SIG-M5 (cell line): ENCODE measurements at regions not wholly inside any gene's neighbourhood (a gene's known extent, or its start where the extent isn't known, plus 50 kb on each side); places are given as distances from the start of the nearest gene placed in this dataset.

Source experiments
- DNase-seq: peaks from one replicate; lab custom pipeline; 2025; lab: John Stamatoyannopoulos, UW

DNA sequence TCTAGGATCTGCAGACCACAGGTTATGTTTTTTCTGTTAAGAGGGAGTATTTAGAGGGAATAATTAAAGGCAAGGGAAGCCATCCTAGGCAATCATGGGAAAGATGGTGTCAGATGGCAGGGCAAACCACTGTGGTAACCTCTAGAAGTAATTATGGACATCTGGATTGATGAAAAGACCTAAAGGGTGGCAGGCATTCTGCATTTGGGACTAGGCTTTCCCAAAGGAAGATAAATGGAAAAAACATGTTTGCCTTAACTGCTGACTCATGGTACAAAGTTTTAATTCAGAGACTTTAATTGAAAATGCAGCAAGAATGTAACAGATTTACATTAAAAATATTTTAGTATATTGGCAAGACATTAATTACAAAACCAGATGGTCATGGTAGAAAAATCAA lies 88.1 kb downstream of the TMEM30B start:
- DNase-seq: no peak

DNA sequence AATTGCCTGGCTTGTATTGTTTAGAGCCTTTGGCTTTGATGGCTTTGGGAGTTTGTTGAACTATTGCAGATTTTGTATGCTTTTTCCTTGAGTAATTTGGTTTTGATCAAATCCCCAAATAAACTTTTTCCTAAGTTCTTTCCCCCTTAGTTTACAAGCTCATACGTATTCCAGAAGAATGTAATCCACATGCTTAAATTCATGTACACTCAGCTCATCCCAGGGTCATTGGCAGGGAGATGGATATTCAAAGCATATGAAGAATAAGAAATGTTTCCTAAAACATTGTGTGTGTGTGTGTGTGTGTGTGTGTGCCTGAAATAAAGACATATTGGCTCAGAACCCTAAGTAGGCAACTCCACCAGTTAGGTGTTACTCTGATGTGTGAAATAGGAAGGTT lies 89.4 kb downstream of the TMEM30B start:
- no peak for DNase-seq

DNA sequence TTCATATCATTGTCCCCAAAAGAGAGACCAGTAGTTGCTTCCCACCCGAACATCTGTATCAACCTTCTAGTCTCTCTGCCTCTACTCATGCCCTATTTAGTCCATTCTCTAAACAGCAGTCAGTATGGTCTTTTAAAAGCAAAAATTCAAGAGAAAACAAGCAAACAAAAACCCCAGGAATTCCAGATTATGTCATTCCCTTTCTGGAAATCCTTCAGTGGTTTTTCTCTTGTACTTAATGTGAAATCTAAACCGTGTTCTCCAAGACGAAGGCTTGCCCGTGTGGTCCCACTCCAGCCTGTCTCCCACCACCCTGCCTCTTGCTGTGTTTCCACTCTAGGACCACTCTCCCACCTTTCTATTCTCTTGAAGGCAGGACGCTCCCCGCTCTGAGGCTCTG lies 90.8 kb downstream of the TMEM30B start:
- no peak for DNase-seq

DNA sequence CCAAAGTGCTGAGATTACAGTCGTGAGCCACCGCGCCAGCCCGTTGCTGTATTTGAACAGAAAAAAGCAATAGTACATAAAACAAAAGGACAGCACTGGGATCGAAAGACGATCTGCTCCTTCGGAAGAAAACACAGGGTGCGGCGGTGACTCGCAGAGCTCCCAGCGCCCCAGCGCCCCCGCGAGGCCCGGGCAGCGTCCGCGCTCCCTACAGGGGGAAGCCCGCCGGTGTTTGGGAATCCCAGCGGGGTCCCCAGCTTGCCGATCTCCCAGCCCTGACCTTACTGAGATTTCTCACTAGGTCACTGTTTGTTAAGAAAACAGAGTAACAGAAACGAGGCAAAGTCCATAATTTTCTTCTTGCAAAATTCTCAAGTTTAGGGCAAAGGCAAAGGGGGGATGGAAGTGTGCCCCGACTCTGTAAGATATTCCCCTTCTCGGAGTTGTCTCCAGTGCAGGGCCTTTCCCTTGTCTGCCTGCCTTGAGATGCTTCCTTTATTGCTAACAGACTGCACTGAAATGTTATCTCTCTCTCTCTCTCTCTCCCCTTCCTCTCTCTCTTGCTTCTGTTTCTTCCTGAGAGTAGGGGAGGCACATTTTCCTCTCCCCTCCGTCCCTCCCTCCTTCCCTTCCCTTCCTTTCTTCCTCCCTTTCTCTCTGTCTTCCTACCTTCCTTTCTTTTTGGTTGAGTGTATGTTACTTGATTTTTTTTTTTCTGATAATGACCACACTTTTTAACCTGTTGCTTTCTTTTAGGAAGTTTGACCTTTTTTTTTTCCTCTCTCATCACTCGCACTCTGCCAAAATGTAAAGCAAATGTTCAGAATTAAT lies 91.9 kb downstream of the TMEM30B start:
- no peak for DNase-seq

DNA sequence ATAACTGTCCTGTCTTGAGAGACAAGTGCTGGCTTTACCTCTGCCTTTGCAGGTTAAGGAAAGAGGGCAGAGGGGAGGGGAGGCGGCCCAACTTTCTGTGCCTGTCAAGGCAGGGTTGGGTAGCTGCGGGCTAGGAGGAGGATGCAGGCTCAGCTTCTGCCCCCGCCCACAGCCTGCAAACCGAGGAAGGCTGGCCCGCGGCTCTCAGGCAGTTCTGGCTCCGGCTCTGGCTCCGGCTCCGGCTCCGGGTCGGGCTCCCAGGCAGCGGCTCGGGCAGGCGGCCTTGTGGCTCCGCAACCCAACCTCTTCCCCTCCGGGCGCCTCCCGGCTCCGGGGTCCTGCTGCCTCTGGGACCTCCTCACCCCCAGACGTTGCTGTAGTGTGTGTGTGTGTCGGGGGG lies 92.9 kb downstream of the TMEM30B start:
- no peak for DNase-seq

DNA sequence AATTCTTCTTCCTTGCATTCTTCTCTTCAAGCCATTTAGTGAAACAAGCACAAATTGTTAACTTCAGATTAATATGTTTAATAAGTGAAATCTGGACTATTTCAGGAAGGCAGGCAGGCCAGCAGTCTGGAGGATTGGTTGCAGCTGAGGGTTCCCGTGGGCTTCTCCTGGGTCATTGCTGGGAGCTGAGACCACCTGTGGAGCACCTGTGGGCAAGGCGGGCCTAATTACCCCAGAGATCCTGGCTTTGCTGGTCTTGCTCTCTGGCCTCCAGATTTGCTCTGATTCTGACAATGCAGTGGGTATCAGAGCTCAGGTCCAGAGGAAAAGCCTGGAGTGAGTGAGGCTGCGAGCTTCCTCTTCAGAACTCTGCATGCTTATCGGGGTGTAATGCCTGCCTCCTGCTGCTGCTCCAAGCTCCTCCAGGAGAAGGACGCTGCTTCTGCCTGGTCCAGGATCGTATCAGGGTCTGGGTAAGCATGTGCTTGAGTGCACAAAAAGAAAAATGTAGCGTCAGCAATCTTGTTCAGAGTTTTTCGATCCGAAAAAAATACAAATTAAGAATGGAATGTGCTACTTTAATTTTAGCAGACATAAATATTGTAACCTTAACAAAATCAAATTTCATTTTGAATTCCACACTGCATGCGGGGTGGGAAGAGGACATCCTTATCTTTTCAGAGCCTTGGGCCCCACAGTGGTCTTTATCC lies 93.8 kb downstream of the TMEM30B start:
- DNase-seq: no peak

DNA sequence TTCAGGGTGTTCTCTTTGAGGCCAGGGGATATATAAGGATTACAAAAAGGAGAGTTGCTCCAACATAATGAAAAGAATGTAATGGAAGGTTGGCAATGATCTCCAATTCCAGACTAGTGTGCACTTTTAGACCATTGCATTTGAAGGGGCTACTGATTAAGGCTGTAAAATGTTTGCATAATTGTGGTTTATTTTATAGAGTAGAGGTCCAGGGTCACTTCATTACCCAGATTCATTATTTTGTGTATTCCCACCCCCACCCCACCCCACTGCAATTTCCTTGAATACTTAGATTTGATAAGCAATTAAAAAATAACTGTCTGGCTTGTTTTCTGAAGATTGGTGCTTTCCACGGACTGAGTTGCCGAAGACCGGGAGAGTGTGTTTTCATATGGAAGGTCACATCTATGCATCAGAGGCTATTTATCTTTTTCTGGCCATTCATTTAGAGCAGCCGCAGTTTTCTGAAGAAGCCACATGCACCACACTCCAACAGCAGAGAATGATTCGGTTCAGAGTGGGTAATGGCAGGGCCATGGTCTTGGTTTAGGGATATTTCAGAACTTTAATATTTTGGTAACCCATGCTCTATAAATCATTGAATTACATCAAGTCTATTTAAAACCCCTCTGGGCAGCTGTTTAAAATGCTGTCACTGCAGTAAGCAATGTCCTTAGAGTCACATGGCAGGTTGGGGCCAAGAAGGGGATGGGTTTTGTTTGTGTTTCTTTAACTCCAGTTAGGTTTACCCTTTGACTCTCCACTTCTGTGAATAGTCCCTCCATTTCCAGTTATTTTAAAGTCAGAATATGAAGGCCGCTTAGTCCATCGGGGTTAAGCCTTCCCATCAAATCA lies 94.6 kb downstream of the TMEM30B start:
- no peak for DNase-seq

DNA sequence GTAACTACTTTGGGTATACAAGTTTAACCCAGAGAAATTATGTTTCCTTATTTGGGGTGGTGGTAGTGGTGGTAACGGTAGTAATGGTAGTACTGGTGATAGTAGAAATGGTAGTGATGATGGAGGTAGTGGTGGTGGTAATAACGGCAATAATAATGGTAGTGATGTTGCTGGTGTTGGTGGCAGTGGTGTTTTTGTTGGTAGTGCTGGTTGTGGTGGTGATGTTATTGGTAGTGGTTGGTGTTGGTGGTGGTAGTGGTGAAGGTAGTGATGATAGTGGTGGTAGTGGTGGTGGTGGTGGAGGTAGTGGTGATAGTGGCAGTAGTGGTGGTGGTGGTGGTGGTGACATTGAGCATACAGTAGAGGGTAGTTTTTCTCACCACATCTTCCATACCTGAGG lies 95.6 kb downstream of the TMEM30B start:
- DNase-seq: no peak

DNA sequence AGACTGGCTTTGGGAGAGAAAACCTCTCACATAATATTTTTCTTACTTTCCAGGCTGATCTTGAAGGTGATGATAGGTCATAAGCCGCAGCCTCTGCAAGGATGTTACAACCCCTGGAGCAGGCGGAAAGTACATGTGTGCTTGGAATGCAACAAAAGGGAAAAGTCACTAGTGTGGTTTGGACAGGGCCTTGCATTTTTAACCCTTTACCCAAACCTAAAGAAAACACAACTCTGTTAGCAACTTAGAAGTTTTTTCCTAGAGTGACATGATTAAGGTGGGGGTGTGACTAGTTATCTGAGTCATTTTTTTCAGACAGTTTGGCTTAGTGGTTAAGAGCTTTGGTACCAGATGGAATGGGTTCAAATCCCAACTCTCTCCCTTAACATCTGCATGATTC lies 97.0 kb downstream of the TMEM30B start:
- DNase-seq: no peak

DNA sequence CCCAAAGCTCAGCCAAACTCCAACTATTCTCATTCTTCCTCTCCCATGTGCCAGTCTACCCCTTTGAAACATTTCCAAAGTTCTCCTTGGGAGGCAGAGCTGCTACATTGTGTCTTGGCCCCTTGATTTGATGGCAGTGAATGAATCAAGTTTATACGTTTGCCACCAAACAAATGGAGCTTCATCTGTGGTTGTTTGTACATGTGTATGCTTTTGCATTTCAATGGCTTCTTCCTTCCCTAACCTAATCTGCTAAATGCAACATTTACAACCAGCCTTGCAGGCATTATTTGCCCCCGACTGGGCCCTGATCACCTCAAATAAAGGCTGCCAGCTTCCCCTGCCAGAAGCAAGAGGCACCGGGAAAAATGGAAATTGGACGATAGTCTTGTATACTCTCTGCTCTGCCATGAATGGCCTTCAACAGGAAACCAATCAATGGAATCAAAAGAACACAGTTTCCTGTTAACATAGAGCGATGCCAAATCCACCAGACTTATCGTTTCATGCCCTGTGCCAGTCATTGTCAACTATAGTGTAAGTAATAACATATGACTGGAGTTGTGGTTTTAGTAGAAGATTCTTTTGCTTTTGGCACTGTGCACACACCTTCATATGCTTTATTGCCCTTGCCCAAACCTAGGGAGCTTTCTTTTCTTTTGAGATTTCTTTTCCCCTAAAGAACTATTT lies 97.8 kb downstream of the TMEM30B start:
- no peak for DNase-seq

DNA sequence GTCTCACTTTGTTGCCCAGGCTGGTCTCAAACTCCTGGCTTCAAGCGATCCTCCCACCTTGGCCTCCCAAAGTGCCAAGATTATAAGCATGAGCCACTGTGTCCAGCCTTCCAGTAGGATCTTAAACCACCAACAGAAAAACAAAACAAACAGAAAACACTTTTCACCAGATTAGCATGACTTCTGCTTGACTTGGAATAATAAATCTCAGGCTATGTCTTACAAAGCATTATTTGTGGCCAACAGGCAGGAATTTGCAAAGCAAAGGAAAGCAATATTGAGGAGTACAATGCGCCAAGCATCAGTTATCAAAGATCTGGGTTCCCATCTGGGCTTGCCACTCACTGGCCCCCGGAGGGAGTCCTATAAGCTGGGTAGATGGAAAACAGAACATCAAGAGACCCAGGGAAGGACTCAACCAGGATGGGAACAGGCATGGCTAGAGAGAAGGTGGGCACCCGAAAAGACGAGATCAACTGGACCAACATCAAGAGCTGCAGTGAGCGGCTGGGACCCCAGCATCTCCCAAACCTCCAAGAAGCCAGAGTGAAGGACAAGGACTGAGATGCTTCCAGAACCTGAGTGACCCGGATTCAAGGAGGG lies 101.2 kb downstream of the TMEM30B start:
- DNase-seq: no peak

DNA sequence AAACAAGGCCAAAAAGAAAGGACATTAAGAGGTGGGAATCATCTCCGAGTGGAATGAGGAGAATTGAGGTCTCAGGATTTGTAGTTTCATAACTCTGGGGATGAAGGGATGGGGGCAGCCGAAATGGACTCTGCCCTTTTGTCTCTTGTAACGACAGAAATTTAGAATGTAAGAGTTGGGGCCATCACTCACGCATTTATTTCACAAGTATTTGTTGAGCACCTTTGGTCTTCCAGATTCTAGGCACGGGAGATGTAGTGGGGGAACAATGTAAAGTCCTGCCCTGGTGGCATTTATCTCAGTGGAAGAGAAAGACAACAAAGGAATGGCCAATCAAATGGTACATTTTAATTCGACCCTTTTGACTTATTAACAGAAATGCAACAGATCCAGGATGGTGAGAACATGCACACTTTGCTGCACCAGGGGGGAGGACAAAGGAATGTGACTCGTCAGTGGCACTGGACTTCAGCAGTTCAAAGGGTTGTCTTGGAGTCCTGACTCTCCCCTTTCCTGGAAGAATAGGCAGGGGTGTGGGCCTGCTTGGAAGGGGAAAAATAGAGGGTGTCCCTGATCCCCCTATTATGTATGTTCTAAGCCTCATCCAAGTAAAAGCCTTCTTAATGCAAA lies 102.0 kb downstream of the TMEM30B start:
- no peak for DNase-seq

DNA sequence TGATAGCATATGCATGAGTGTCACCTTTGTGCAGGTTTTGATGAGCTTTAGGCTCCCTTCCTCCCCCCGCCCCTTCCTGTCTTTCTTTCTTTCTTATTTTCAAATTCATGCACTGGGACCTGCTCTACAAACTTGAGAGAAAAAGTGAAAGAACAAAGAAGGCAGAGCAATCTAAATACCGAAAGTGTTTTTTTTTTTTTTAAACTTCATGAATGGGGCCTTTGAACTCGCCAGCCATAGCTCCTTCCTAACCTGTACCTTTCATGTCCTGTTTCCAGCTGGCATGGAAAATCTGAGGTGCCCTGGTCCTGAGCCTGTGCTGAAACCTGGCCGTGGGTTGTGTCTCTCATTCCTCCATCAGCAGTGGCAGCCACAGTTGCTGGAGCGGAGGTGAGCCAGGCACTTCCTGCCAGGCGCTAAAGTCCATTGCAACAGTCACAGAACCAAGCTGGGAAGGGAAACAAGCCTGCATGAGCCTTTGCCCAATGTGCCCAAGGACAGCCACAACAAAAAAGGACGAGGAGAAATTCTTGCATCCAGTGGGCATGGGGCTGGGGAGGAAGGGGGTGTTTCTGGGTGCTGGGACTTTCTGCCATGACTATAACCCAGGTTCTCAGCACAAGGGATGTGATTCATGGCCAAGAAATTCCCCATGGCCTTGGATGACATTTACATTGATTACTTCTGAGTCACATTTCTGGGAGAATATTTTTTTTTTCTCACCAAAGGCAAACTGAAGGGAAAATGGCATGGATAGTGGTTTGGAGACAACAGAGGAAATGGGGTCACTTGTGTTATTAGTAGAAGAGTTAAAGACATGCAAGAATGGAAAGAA lies 102.7 kb downstream of the TMEM30B start:
- DNase-seq: no peak

DNA sequence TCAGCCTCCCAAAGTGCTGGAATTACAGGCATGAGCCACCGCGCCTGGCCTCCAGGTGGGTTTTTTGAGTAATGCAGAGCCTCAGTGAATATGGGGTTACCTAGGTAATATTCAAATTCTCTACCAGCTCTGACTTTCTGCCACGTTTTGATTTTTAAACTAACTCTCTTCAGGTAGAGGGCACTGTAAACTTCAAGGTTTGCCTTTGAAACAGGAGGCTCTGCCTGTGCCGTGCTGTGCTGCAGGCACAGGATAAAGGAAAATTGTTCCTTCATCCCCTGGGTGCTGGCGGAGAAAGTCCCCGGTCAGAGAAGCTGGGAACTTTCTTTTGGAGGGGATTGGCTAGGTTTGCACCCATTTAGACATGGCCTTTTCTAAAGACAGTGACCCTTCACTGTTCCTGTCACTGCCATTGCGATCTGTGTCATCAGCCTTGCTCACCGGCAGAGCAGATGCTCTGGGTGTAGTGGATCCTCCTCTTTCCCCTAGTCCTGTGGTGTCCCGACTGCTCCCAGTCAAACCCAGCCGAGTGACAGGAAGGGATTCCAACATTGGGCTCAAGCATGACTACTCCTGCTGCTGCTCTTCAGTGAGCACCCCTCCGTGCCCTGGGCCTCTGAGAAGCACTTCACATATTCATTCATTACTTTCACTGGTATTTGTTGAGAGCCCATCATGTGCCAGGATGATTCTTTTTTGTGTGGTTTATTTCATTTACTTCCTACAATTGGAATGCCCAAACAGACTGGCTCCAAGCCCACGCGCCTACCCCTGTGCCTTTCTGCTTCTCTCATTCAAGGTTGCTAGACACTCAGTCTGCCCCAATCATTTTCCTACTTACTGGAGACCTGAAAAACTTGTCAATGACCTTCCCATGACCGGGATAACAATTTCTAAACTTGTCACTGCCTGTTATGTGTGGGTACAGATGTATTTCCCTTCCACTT lies 103.6 kb downstream of the TMEM30B start:
- no peak for DNase-seq

DNA sequence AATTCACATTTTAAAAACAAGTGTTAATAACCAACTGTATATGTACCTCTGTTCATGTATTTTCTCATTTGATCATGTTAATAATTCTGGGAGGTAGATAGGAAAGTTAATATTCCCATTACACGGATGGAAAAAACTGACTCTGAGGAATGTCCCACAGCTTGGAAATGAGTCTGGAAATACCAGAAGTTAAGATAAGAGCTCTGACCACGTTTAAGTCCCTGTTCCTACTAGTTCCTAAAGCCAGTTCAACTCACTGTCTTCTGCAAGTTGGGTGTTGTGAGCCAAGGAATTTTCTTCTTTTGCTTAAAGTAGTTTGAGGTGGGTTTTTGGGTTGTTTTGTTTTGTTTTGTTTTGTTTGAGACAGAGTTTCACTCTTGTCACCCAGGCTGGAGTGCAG lies 104.5 kb downstream of the TMEM30B start:
- DNase-seq: no peak

DNA sequence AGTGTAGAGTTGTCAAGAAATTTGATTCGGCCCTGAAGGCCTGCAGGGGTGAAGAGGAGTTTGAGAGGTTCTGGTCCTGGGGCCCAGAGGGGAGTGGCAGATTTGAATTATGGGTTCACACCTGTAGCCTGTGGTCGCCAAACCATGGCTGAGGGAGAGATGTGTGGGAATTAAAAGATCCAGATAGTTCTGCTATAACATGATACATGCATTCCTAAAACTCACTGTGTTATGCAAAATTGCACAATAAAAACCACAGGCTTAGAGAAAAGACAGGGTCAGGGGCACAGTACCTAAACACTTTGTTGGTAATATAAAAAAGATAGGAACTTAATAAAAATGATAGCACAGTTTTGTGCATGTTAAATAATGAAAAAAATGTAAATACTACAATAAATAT lies 106.2 kb downstream of the TMEM30B start:
- DNase-seq: no peak

DNA sequence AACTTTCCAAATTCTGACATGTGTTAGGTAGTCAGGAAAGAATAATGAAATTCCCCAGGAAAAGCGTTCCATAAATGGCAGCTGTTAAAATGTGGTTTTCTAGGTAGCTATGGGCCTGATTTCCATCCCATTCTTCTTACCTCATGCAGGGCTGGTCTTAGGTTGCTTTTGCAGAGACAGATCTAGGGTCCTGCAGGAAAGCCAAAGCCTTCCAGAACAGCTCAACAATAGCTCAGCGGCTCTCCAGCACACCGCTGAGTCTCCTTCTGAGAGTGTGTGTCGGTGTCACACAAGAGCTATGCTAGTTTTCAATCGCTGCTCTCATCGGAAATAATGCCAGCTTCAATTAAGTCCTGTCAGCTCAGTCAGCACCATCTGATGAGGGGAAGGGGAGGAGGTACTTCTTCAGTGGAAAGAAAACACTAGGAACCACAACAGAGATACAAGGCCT lies 106.7 kb downstream of the TMEM30B start:
- DNase-seq: no peak

DNA sequence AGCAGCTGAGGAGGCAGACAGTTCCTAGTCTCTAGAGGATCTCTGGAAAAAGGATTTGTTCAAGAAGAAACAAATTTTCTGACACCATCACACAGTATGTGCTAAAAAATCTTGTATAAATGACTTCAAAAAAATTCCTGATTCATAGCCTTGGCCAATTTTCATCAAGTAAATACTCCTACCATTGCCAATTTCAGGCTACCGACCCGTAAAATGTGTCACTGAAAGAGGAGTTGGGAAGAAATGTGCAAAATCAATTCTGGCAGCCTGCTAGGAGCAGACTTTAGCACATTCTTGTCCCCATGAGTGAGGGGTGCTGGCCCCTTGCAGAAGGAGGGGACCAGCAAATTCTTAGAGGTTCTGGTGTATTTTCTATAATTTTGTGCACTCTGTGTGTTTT lies 109.4 kb downstream of the TMEM30B start:
- no peak for DNase-seq

DNA sequence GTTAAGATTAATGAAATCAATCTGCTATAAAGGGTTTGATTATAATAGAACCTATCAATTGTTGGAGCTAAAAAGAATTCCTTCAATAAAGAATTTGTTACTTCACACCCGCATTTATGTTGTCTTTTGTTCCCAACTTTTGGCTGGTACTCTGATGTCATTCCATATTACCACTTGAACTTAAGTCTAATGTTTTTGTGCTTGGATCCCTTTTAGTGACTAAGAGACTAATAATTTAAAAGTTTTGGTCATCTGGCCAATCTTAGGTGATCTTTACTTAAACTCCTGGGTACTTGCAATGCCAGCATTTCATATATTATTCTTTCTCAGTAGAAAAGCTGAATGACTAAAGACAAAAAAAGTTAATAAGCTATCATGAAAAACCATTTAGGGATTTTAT lies 113.0 kb downstream of the TMEM30B start:
- DNase-seq: no peak
